Mucosa of gallbladder (tissue), 1 donor: ENCODE measurements at regions not wholly inside any gene's neighbourhood (a gene's known extent, or its start where the extent isn't known, plus 50 kb on each side); places are given as distances from the start of the nearest gene placed in this dataset.

Source experiments
- DNase-seq: peaks from one replicate; pipeline ENCODE4 v3.0.0-alpha.2; 2020; ENCODE audit warnings: low spot score
- donor health status: DM: no; HTN: no; CAD: no.

GRCh38 chr13:26967119-26968038, 204.2 kb downstream of the USP12 start:
- DNase-seq = peak; percentile 35

GRCh38 chr13:26966701-26967080, 204.9 kb downstream of the USP12 start:
- no peak for DNase-seq

GRCh38 chr13:26965952-26966700, 205.5 kb downstream of the USP12 start:
- DNase-seq = peak; percentile 34

GRCh38 chr13:26964278-26965250, 204.0 kb upstream of the GPR12 start:
- no peak for DNase-seq

GRCh38 chr13:26962671-26963070, 202.1 kb upstream of the GPR12 start:
- no peak for DNase-seq

GRCh38 chr13:26961890-26962615, 201.5 kb upstream of the GPR12 start:
- peak; percentile 69 for DNase-seq

GRCh38 chr13:26957182-26957581, 196.6 kb upstream of the GPR12 start:
- no peak for DNase-seq

- peak; percentile 23 for DNase-seq
These were observed 196.0 kb upstream of the GPR12 start for GRCh38 chr13:26956522-26957142.

- no peak for DNase-seq
These were observed 194.4 kb upstream of the GPR12 start for GRCh38 chr13:26954976-26955375.

- DNase-seq = no peak
These were observed 192.7 kb upstream of the GPR12 start for GRCh38 chr13:26953291-26953690.

GRCh38 chr13:26952551-26953143, 192.1 kb upstream of the GPR12 start:
- DNase-seq = no peak

GRCh38 chr13:26951581-26952177, 191.1 kb upstream of the GPR12 start:
- no peak for DNase-seq

- no peak for DNase-seq
These were observed 190.4 kb upstream of the GPR12 start for GRCh38 chr13:26950968-26951367.

GRCh38 chr13:26950546-26950945, 190.0 kb upstream of the GPR12 start:
- DNase-seq = no peak

GRCh38 chr13:26949701-26950502, 189.3 kb upstream of the GPR12 start:
- no peak for DNase-seq

- DNase-seq = no peak
These were observed 187.8 kb upstream of the GPR12 start for GRCh38 chr13:26948353-26948752.

- no peak for DNase-seq
These were observed 186.2 kb upstream of the GPR12 start for GRCh38 chr13:26946684-26947343.

GRCh38 chr13:26943748-26944147, 183.2 kb upstream of the GPR12 start:
- DNase-seq = no peak
